SK-N-MC (cell line): ENCODE measurements at regions not wholly inside any gene's neighbourhood (a gene's known extent, or its start where the extent isn't known, plus 50 kb on each side); places are given as distances from the start of the nearest gene placed in this dataset.

Experiments used
- DNase-seq: peaks from one replicate; pipeline ENCODE4 v3.0.0-alpha.2; 2011; ENCODE audit warnings: low read depth, low spot score
- H3K27ac ChIP-seq: fragments of 200-600 bp; sonication (generic); 2 replicates; pipeline ENCODE4 v1.5.1; 2016; ENCODE audit warnings: mixed run types
- H3K36me3 ChIP-seq: fragments of 200-600 bp; sonication (generic); 2 replicates; pipeline ENCODE4 v1.6.1; 2017; ENCODE audit warnings: antibody characterized with exemption, low read length, mixed read lengths; ENCODE audit not compliant: insufficient read depth
- H3K4me3 ChIP-seq: fragments of 200-600 bp; sonication (generic); 2 replicates; pipeline ENCODE4 v1.5.1; 2016
- H3K9ac ChIP-seq: fragments of 200-600 bp; sonication (generic); 2 replicates; pipeline ENCODE4 v1.8.0; 2017; ENCODE audit warnings: mixed run types, mixed read lengths; ENCODE audit not compliant: insufficient read length
- H3K9me3 ChIP-seq: fragments of 200-600 bp; sonication (generic); 2 replicates; pipeline ENCODE4 v1.6.1; 2017; ENCODE audit warnings: low read depth, mild to moderate bottlenecking, antibody characterized with exemption, low read length, moderate library complexity, mixed read lengths
- EZH2 ChIP-seq: fragments of 200-600 bp; sonication (generic); IDR thresholded peaks from one replicate; pipeline ENCODE4 v1.6.1; 2017; ENCODE audit warnings: antibody characterized with exemption
- FOXP2 ChIP-seq: optimal IDR thresholded peaks from 2 replicates; pipeline ENCODE3; 2011; ENCODE audit warnings: mild to moderate bottlenecking, moderate library complexity; ENCODE audit not compliant: insufficient read depth; ENCODE audit errors: extremely low read length, control extremely low read depth
- POLR2AphosphoS5 ChIP-seq: IDR thresholded peaks from 2 replicates; pipeline ENCODE4 v1.6.1; 2012; ENCODE audit warnings: mild to moderate bottlenecking, low read depth, low read length, borderline replicate concordance

DNA sequence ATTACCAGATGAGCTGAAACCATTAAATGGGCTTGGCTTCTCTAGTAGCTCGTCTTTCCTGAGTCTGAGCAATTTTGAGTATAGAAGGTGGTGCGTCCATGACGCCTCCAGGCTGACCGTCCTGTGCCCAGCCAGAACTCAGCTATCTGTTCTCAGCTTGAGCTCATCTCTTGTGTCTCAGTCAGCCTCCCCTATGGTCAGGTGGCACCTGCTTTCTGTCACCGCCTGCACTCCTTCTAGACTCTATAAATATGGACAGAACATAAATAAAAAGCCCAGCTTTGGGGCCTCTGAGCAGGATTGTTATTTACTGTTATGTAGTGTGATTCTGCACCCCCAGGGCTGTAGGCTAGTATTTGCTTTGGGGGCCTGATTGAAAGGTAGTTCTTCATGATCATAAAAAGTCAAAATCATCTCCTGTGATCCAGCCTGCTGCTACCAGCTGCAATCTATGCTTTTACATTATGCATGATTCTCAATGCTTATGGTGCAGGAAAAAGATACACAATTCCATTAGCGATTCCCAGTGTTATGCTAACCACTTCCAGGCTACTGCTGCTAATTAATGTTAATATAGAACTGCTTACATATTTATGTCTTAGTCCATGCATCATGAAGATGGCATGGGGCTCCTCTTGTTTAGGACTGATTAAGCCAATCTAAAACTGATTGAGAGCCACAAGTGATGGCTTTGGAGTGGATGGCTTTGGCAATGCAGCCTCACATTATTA lies 72.5 kb upstream of the TMTC4 start:
- TF ChIP-seq EZH2 (no peak), FOXP2 (no peak), POLR2AphosphoS5 (no peak)
- no peak overlapping the region for H3K9ac ChIP-seq
- no peaks in the 10 kb centered on the region for H3K9me3 ChIP-seq
- H3K4me3 ChIP-seq: no peak overlapping the region
- no peak for DNase-seq
- no peaks in the 10 kb centered on the region for H3K36me3 ChIP-seq
- no peak overlapping the region for H3K27ac ChIP-seq

- no peak for DNase-seq
- Histone ChIP-seq H3K27ac (no peak overlapping the region), H3K4me3 (no peak overlapping the region), H3K9ac (no peak overlapping the region), H3K9me3 (no peaks in the 10 kb centered on the region), H3K36me3 (no peaks in the 10 kb centered on the region)
- TF ChIP-seq POLR2AphosphoS5 (no peak), EZH2 (no peak), FOXP2 (no peak)
Observed at GRCh38 chr13:100738176-100738855, 63.7 kb upstream of the TMTC4 start.

- H3K36me3 ChIP-seq: no peaks in the 10 kb centered on the region
- no peaks in the 10 kb centered on the region for H3K9me3 ChIP-seq
- no peak for DNase-seq
- no peak overlapping the region for H3K27ac ChIP-seq
- no peak overlapping the region for H3K9ac ChIP-seq
- TF ChIP-seq FOXP2 (no peak), POLR2AphosphoS5 (no peak)
- no peak overlapping the region for H3K4me3 ChIP-seq
Observed at GRCh38 chr13:100735494-100735893, 60.9 kb upstream of the TMTC4 start.

DNA sequence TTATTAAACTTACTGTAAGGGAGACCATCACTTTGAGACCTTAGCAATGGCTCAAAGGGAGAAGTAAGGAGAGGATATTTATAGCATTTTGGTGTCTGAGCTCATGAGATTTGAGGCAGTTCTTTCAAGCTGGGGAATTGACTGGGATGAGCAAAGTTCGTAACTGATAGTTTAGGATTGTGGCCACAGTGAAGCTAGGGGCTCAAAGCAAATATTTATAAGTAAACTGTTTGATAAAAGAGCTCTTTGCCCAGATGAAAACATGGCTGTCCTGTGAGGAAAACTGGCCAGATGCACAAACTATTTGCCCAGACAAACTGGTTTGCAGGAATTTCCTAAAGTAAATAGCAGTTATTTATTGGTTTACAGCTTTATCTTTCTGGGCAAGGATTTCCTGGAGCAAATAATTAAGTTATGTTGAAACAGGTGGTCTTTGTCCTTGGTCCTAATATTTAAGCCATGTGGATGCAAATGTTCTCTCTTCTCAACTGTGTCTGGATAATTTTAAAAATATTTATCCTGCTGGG lies 59.7 kb upstream of the TMTC4 start:
- H3K9me3 ChIP-seq: no peaks in the 10 kb centered on the region
- H3K27ac ChIP-seq: no peak overlapping the region
- no peak for DNase-seq
- H3K36me3 ChIP-seq: no peaks in the 10 kb centered on the region
- TF ChIP-seq FOXP2: no peak
- TF ChIP-seq EZH2: no peak
- TF ChIP-seq POLR2AphosphoS5: no peak
- no peak overlapping the region for H3K9ac ChIP-seq
- H3K4me3 ChIP-seq: no peak overlapping the region

DNA sequence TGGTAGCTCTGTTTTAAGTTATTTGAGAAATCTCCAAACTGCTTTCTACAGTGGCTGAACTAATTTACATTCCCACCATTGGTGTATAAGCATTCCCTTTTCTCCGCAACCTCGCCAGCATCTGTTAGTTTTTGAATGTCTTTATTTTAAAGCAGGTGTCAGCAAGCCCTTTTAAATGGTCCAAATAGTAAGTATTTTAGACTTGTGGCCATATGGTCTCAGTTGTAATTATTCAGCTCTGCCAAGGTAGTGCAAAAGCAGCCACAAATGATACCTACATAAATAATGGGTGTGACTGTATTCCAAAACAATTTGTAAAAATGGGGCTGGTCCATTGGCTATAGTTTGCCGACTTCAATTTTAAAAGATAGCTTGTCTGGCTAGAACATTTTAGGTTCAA lies 58.7 kb upstream of the TMTC4 start:
- no peak for TF ChIP-seq EZH2
- no peak for TF ChIP-seq FOXP2
- no peak overlapping the region for H3K27ac ChIP-seq
- no peak overlapping the region for H3K4me3 ChIP-seq
- no peaks in the 10 kb centered on the region for H3K36me3 ChIP-seq
- no peak for DNase-seq
- no peak overlapping the region for H3K9ac ChIP-seq
- H3K9me3 ChIP-seq: no peaks in the 10 kb centered on the region

- no peak for DNase-seq
- Histone ChIP-seq H3K27ac (no peak overlapping the region), H3K9ac (no peak overlapping the region), H3K4me3 (no peak overlapping the region), H3K9me3 (no peaks in the 10 kb centered on the region), H3K36me3 (no peaks in the 10 kb centered on the region)
- TF ChIP-seq EZH2 (no peak), POLR2AphosphoS5 (no peak), FOXP2 (no peak)
Observed at GRCh38 chr13:100728201-100728600, 53.6 kb upstream of the TMTC4 start.

- H3K27ac ChIP-seq: no peak overlapping the region
- no peak overlapping the region for H3K9ac ChIP-seq
- H3K4me3 ChIP-seq: no peak overlapping the region
- H3K9me3 ChIP-seq: no peaks in the 10 kb centered on the region
- no peak for DNase-seq
- H3K36me3 ChIP-seq: no peaks in the 10 kb centered on the region
- TF ChIP-seq EZH2 (no peak), POLR2AphosphoS5 (no peak), FOXP2 (no peak)
Observed at GRCh38 chr13:100725472-100725871, 50.9 kb upstream of the TMTC4 start.

GRCh38 chr13:100724568-100724967 lies 50.0 kb upstream of the TMTC4 start:
- TF ChIP-seq EZH2 (no peak), POLR2AphosphoS5 (no peak), FOXP2 (no peak)
- no peak for DNase-seq
- Histone ChIP-seq H3K9me3 (no peaks in the 10 kb centered on the region), H3K9ac (no peak overlapping the region), H3K4me3 (no peak overlapping the region), H3K27ac (no peak overlapping the region), H3K36me3 (no peaks in the 10 kb centered on the region)
